Right lobe of liver (tissue), 4 donors: ENCODE measurements at regions not wholly inside any gene's neighbourhood (a gene's known extent, or its start where the extent isn't known, plus 50 kb on each side); places are given as distances from the start of the nearest gene placed in this dataset.

Experiments used
- CTCF ChIP-seq, 4 donors: fragments of 200-600 bp in 3 of 4; fragments of 450-650 bp in 1 of 4; IDR thresholded peaks; one replicate each; pipeline versions ENCODE4 v1.5.1 to v1.8.0; 2016 to 2022; ENCODE audit warnings: antibody characterized with exemption in 4 of 4, mild to moderate bottlenecking in 2 of 4
- POLR2A ChIP-seq: fragments of 450-650 bp; IDR thresholded peaks from one replicate; pipeline ENCODE4 v1.6.1; 2017; ENCODE audit warnings: antibody characterized with exemption, mild to moderate bottlenecking
- donor health status: DM: no; HTN: no; CAD: no.
- donor health status: DM: no; HTN: no; CAD: no.
- donor health status: DM: no; HTN: yes; CAD: no.

GRCh38 chr4:11070813-11071212 is 357.9 kb downstream of the HS3ST1 start:
- TF ChIP-seq POLR2A: no peak
- TF ChIP-seq CTCF (IDR thresholded peaks at IDR 0.05): no peak
